Dermis microvascular lymphatic vessel endothelial cell (primary cell): ENCODE measurements at regions not wholly inside any gene's neighbourhood (a gene's known extent, or its start where the extent isn't known, plus 50 kb on each side); places are given as distances from the start of the nearest gene placed in this dataset.

Experiments
- DNase-seq, 2 donors: peaks; one replicate each; pipeline versions ENCODE4 v3.0.0 to v3.0.0-alpha.2; 2010; ENCODE audit warnings: low read depth in 2 of 2

- peak in 1 of 2 donors; percentile 45 for DNase-seq
Measured at GRCh38 chr2:225340923-225341322, 58.6 kb upstream of the NYAP2 start.

GRCh38 chr2:225337183-225337582, 62.3 kb upstream of the NYAP2 start:
- peak in 1 of 2 donors; percentile 76 for DNase-seq

- DNase-seq: peak in 1 of 2 donors; percentile 53
Measured at GRCh38 chr2:225334514-225334913, 65.0 kb upstream of the NYAP2 start.

GRCh38 chr2:225328192-225328591, 71.3 kb upstream of the NYAP2 start:
- peak in 1 of 2 donors; percentile 49 for DNase-seq

- no peak for DNase-seq
Measured at GRCh38 chr2:225326969-225327368, 72.5 kb upstream of the NYAP2 start.

GRCh38 chr2:225319872-225320271, 79.6 kb upstream of the NYAP2 start:
- DNase-seq: no peak

- no peak for DNase-seq
Measured at GRCh38 chr2:225318440-225318839, 81.1 kb upstream of the NYAP2 start.

- no peak for DNase-seq
Measured at GRCh38 chr2:225317186-225317585, 82.3 kb upstream of the NYAP2 start.

GRCh38 chr2:225310745-225311144, 88.8 kb upstream of the NYAP2 start:
- no peak for DNase-seq

GRCh38 chr2:225309516-225309915, 90.0 kb upstream of the NYAP2 start:
- DNase-seq: no peak

- DNase-seq: no peak
Measured at GRCh38 chr2:225296951-225297350, 102.6 kb upstream of the NYAP2 start.

- DNase-seq: no peak
Measured at GRCh38 chr2:225295102-225295501, 104.4 kb upstream of the NYAP2 start.

GRCh38 chr2:225293638-225294037, 105.9 kb upstream of the NYAP2 start:
- no peak for DNase-seq

- DNase-seq: no peak
Measured at GRCh38 chr2:225290757-225291400, 108.6 kb upstream of the NYAP2 start.

- no peak for DNase-seq
Measured at GRCh38 chr2:225289659-225290058, 109.9 kb upstream of the NYAP2 start.

GRCh38 chr2:225288986-225289385, 110.5 kb upstream of the NYAP2 start:
- no peak for DNase-seq

GRCh38 chr2:225282858-225283710, 116.4 kb upstream of the NYAP2 start:
- DNase-seq: peak in 1 of 2 donors; percentile 22

GRCh38 chr2:225276207-225276606, 123.3 kb upstream of the NYAP2 start:
- DNase-seq: no peak

GRCh38 chr2:225275443-225275842, 124.1 kb upstream of the NYAP2 start:
- no peak for DNase-seq

GRCh38 chr2:225274751-225275150, 124.8 kb upstream of the NYAP2 start:
- no peak for DNase-seq

GRCh38 chr2:225272173-225272572, 127.3 kb upstream of the NYAP2 start:
- no peak for DNase-seq

- peak in 1 of 2 donors; percentile 47 for DNase-seq
Measured at GRCh38 chr2:225270861-225271260, 128.6 kb upstream of the NYAP2 start.

GRCh38 chr2:225270053-225270452, 129.5 kb upstream of the NYAP2 start:
- DNase-seq: no peak
